Karpas-422 (cell line): ENCODE measurements at regions not wholly inside any gene's neighbourhood (a gene's known extent, or its start where the extent isn't known, plus 50 kb on each side); places are given as distances from the start of the nearest gene placed in this dataset.

Experiments used
- DNase-seq: peaks from one replicate; pipeline ENCODE4 v3.0.0-alpha.2; 2015
- H2AFZ ChIP-seq: fragments of 200-600 bp; sonication (generic); 2 replicates; pipeline ENCODE4 v1.6.1; 2014; ENCODE audit warnings: antibody characterized with exemption, low read length, mixed read lengths
- H3K27ac ChIP-seq: fragments of 200-600 bp; sonication (generic); 2 replicates; pipeline ENCODE4 v1.5.1; 2014; ENCODE audit warnings: mild to moderate bottlenecking, low read length, moderate library complexity
- H3K27me3 ChIP-seq: fragments of 200-600 bp; sonication (generic); 2 replicates; pipeline ENCODE4 v1.6.1; 2014; ENCODE audit warnings: low read length, mixed read lengths
- H3K36me3 ChIP-seq: fragments of 200-600 bp; sonication (generic); 2 replicates; pipeline ENCODE4 v1.6.1; 2014; ENCODE audit warnings: low read length, mixed read lengths; ENCODE audit not compliant: insufficient read depth
- H3K4me1 ChIP-seq: fragments of 200-600 bp; sonication (generic); 2 replicates; pipeline ENCODE4 v1.6.1; 2014; ENCODE audit warnings: mild to moderate bottlenecking, low read length, mixed read lengths
- H3K4me2 ChIP-seq: fragments of 200-600 bp; sonication (generic); 2 replicates; pipeline ENCODE4 v1.6.1; 2014; ENCODE audit warnings: low read length, low read depth, mild to moderate bottlenecking; ENCODE audit not compliant: poor library complexity, severe bottlenecking
- H3K4me3 ChIP-seq: fragments of 200-600 bp; sonication (generic); 2 replicates; pipeline ENCODE4 v1.5.1; 2014; ENCODE audit warnings: mild to moderate bottlenecking, antibody characterized with exemption, low read length, mixed read lengths
- H3K79me2 ChIP-seq: fragments of 200-600 bp; sonication (generic); 2 replicates; pipeline ENCODE4 v1.6.1; 2014; ENCODE audit warnings: mild to moderate bottlenecking, low read length, mixed read lengths
- H3K9ac ChIP-seq: fragments of 200-600 bp; sonication (generic); 2 replicates; pipeline ENCODE4 v1.6.0; 2014; ENCODE audit warnings: low read length
- H3K9me2 ChIP-seq: fragments of 200-600 bp; sonication (generic), shearing (Covaris generic); replicated peaks from 2 replicates; pipeline ENCODE4 v1.6.0; 2014; ENCODE audit warnings: mild to moderate bottlenecking, low read length, moderate library complexity; ENCODE audit not compliant: insufficient read depth
- H3K9me3 ChIP-seq: fragments of 300-700, 200-600 bp; sonication (generic); 2 replicates; pipeline ENCODE4 v1.6.1; 2014; ENCODE audit warnings: low read length, mixed read lengths
- H4K20me1 ChIP-seq: fragments of 200-600 bp; sonication (generic); 2 replicates; pipeline ENCODE4 v1.6.1; 2014; ENCODE audit warnings: mild to moderate bottlenecking, antibody characterized with exemption, low read length, low read depth; ENCODE audit not compliant: insufficient read depth

- Histone ChIP-seq H3K9me2 (no peaks in the 10 kb centered on the region), H3K27ac (no peak overlapping the region), H4K20me1 (no peaks in the 10 kb centered on the region), H2AFZ (no peak overlapping the region; the same call in 1 of the 2 replicates), H3K79me2 (no peaks in the 10 kb centered on the region), H3K9me3 (no peaks in the 10 kb centered on the region), H3K27me3 (no peaks in the 10 kb centered on the region), H3K4me2 (peak overlapping the region; percentile 45), H3K9ac (peak overlapping the region; percentile 26; the same call in 1 of the 2 replicates), H3K4me1 (peaks cover 17% of the 10 kb centered on the region), H3K4me3 (no peak overlapping the region; the same call in 1 of the 2 replicates), H3K36me3 (no peaks in the 10 kb centered on the region)
- peak; percentile 84 for DNase-seq
These were observed 114.4 kb upstream of the MAP3K7 start for GRCh38 chr6:90701146-90701781.

DNA sequence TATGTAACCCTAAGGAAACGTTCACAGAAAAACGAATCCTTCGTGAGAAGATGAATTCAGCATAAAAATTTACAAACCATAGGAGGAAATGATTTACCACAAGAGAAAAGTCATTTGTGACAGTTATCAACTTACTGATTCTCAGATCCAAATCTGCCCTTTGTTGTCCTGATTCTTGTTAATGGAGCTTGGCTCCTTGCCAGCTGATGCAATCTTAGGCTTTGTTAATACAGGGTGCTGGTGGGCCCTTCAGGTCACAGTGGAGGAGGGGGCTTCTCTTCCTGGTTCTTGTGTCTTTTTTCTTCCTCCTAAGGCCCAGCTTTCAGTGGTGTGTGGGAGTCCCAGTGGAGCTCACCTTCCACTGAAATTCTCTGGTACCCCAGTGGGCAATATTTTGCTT lies 108.4 kb upstream of the MAP3K7 start:
- Histone ChIP-seq H3K9me3 (no peaks in the 10 kb centered on the region), H3K79me2 (no peaks in the 10 kb centered on the region), H4K20me1 (no peaks in the 10 kb centered on the region), H3K4me2 (no peak overlapping the region), H3K27ac (no peak overlapping the region), H3K4me1 (no peaks in the 10 kb centered on the region), H3K9me2 (no peaks in the 10 kb centered on the region), H3K9ac (no peak overlapping the region), H3K4me3 (no peak overlapping the region), H3K36me3 (no peaks in the 10 kb centered on the region), H3K27me3 (no peaks in the 10 kb centered on the region), H2AFZ (no peak overlapping the region)
- DNase-seq = no peak

DNA sequence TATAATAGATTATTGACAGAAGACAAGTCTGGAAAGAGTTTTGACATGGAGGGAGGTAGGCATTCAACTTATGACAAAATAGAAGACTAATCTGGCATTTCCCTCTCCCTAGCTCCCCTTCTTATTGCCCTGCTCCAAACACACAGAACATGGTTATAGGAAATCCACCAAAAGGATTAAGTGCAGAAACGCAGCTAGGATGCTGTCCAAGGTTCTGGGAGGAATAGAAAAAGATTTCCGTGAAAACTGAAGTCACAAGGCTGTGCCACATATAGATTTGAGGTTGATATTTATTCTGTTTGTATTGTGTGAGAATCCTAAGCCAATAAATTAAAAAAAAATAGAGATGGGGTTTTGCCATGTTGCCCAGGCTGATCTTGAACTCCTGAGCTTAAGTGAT lies 107.9 kb upstream of the MAP3K7 start:
- DNase-seq = no peak
- Histone ChIP-seq H3K36me3 (no peaks in the 10 kb centered on the region), H3K4me1 (no peaks in the 10 kb centered on the region), H4K20me1 (no peaks in the 10 kb centered on the region), H3K4me2 (no peak overlapping the region), H2AFZ (no peak overlapping the region), H3K9ac (no peak overlapping the region), H3K27ac (no peak overlapping the region), H3K79me2 (no peaks in the 10 kb centered on the region), H3K9me3 (no peaks in the 10 kb centered on the region), H3K27me3 (no peaks in the 10 kb centered on the region), H3K9me2 (no peaks in the 10 kb centered on the region), H3K4me3 (no peak overlapping the region)

- Histone ChIP-seq H2AFZ (no peak overlapping the region), H3K27ac (no peak overlapping the region), H3K4me3 (no peak overlapping the region), H4K20me1 (no peaks in the 10 kb centered on the region), H3K79me2 (no peaks in the 10 kb centered on the region), H3K9me2 (no peaks in the 10 kb centered on the region), H3K4me1 (no peaks in the 10 kb centered on the region), H3K9me3 (no peaks in the 10 kb centered on the region), H3K36me3 (no peaks in the 10 kb centered on the region), H3K27me3 (no peaks in the 10 kb centered on the region), H3K4me2 (no peak overlapping the region), H3K9ac (no peak overlapping the region)
- peak; percentile 59 for DNase-seq
These were observed 105.0 kb upstream of the MAP3K7 start for GRCh38 chr6:90691823-90692222.

DNA sequence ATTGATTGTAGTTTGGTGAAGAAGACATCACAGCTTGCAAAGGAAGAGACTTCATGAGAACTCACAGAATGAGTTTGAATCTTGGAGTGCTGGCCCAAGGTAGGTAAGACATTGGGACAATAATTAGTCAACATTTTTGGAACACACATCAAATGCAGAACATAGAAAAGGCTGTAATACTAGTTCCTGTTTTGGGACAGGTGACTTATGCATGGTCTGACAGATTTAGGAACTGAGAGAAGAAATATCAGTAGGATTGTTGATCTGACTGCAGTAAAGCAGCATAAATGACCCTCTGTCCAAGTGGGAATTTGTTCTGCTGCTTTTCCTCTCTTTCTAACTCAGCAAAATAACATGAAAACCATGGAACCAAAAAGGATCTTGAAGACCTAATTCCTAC lies 102.3 kb upstream of the MAP3K7 start:
- Histone ChIP-seq H3K79me2 (no peaks in the 10 kb centered on the region), H4K20me1 (no peaks in the 10 kb centered on the region), H3K36me3 (no peaks in the 10 kb centered on the region), H3K9ac (no peak overlapping the region), H3K27ac (no peak overlapping the region), H2AFZ (no peak overlapping the region), H3K9me3 (no peaks in the 10 kb centered on the region), H3K27me3 (no peaks in the 10 kb centered on the region), H3K9me2 (no peaks in the 10 kb centered on the region), H3K4me1 (no peaks in the 10 kb centered on the region), H3K4me3 (no peak overlapping the region), H3K4me2 (no peak overlapping the region)
- DNase-seq = no peak

DNA sequence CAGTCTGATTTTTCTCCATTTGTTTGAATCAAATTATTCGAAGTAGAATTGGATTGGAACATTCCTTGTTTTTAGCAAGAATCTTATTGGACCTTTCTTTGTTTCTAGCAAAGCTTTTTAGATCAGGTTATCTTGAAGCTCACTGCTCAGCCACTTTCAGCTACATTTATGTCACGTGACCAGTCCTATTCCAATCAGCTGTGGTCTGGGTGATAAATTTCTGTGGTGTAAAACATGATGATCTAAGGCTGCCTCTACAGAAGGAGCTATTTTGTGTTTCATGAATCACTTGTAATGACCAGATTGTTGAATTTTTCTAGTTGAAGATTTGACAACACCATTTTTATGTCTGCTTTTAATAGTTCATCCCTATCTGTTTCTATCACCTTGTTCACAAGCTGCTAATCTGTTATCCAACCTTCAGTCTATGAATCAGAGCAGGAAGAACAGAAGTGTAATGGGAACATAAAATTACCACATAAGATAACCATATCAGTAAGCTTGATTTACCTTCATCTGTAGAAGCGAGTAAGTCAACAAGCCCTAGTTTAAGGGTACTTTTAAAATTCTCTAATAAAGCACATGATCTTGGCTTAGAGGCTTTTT lies 101.0 kb upstream of the MAP3K7 start:
- no peak overlapping the region for H3K27ac ChIP-seq

GRCh38 chr6:90681863-90682262 lies 95.0 kb upstream of the MAP3K7 start:
- Histone ChIP-seq H3K79me2 (no peaks in the 10 kb centered on the region), H3K4me2 (no peak overlapping the region), H3K27me3 (no peaks in the 10 kb centered on the region), H3K36me3 (no peaks in the 10 kb centered on the region), H3K9me2 (no peaks in the 10 kb centered on the region), H3K4me1 (no peaks in the 10 kb centered on the region), H3K9ac (no peak overlapping the region), H3K27ac (no peak overlapping the region), H3K9me3 (no peaks in the 10 kb centered on the region), H2AFZ (no peak overlapping the region), H4K20me1 (no peaks in the 10 kb centered on the region), H3K4me3 (no peak overlapping the region)
- DNase-seq = no peak

More for the DNA sequence above, 101.0 kb upstream of the MAP3K7 start:
- H3K27me3 ChIP-seq = no peaks in the 10 kb centered on the region
- no peak overlapping the region for H3K4me3 ChIP-seq
- no peak overlapping the region for H2AFZ ChIP-seq
- no peak for DNase-seq
- no peak overlapping the region for H3K9ac ChIP-seq
- H4K20me1 ChIP-seq = no peaks in the 10 kb centered on the region
- H3K9me2 ChIP-seq = no peaks in the 10 kb centered on the region
- no peaks in the 10 kb centered on the region for H3K36me3 ChIP-seq
- H3K4me1 ChIP-seq = no peaks in the 10 kb centered on the region
- H3K9me3 ChIP-seq = no peaks in the 10 kb centered on the region
- no peak overlapping the region for H3K4me2 ChIP-seq
- H3K79me2 ChIP-seq = no peaks in the 10 kb centered on the region

DNA sequence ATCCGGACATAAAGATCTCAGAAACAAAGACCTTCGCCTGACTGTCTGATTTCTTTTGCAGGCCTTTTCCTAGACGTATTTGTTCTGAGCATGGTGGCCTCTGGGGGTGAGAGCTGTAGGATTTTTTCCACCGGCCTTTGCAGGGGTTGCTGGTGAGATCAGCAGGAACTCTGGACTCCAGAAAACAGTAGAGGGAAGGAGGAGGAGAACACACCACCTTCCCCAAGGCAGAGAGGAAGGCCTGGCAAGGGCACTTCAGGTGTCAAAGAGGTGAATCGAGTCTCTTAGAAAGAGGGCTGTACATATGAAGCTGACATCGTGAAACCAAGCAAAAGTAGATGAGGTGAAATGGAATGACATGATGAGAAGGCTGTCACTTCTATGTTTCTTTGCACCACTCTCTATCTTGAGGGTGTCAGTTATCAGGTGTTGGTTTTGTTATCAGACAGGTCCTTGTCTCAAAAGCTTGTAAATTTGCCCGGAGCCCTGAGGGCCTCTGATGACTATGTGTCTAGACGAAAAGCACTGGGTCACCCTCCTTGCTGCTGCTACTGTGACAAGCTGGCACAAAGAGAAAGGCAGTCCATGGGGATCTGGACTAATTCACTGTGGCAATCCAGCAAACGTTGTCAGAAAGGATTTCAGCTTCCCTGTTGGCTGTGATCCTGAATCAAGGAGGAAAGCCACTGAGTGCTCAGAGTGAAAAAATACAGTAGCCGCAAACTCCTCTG lies 91.3 kb upstream of the MAP3K7 start:
- H3K27me3 ChIP-seq = no peaks in the 10 kb centered on the region
- H3K36me3 ChIP-seq = no peaks in the 10 kb centered on the region
- H3K4me2 ChIP-seq = no peak overlapping the region
- H3K4me3 ChIP-seq = no peak overlapping the region
- no peaks in the 10 kb centered on the region for H3K9me3 ChIP-seq
- no peak for DNase-seq
- H3K4me1 ChIP-seq = no peaks in the 10 kb centered on the region
- no peak overlapping the region for H3K27ac ChIP-seq
- H3K79me2 ChIP-seq = no peaks in the 10 kb centered on the region
- no peaks in the 10 kb centered on the region for H3K9me2 ChIP-seq
- no peaks in the 10 kb centered on the region for H4K20me1 ChIP-seq
- no peak overlapping the region for H3K9ac ChIP-seq
- H2AFZ ChIP-seq = no peak overlapping the region
